BLaER1 (cell line): ENCODE measurements at regions not wholly inside any gene's neighbourhood (a gene's known extent, or its start where the extent isn't known, plus 50 kb on each side); places are given as distances from the start of the nearest gene placed in this dataset.
"Not testable (repeated sequence)": the region's sequence is repeated elsewhere in the genome, so short reads cannot be mapped to it uniquely, and the experiment has no call there.

Experiments used
- H3K27ac ChIP-seq: shearing (Covaris generic); formaldehyde crosslinking; 2 replicates; pipeline ENCODE4 v1.8.1; 2022
- H3K27me3 ChIP-seq: shearing (Covaris generic); formaldehyde crosslinking; 2 replicates; pipeline ENCODE4 v1.8.1; 2022
- H3K36me3 ChIP-seq: shearing (Covaris generic); formaldehyde crosslinking; 2 replicates; pipeline ENCODE4 v1.8.1; 2022
- H3K4me1 ChIP-seq: shearing (Covaris generic); formaldehyde crosslinking; 2 replicates; pipeline ENCODE4 v1.8.1; 2022
- H3K4me2 ChIP-seq: shearing (Covaris generic); formaldehyde crosslinking; 2 replicates; pipeline ENCODE4 v1.8.1; 2022
- H3K4me3 ChIP-seq: shearing (Covaris generic); formaldehyde crosslinking; 2 replicates; pipeline ENCODE4 v1.8.1; 2022
- H3K9ac ChIP-seq: shearing (Covaris generic); formaldehyde crosslinking; 2 replicates; pipeline ENCODE4 v1.8.1; 2022
- H3K9me3 ChIP-seq: shearing (Covaris generic); formaldehyde crosslinking; 2 replicates; pipeline ENCODE4 v1.8.1; 2022
- H4K20me1 ChIP-seq: shearing (Covaris generic); formaldehyde crosslinking; 2 replicates; pipeline ENCODE4 v1.8.1; 2022
- Cebpa-rat ChIP-seq: shearing (Covaris generic); IDR thresholded peaks from 2 replicates; pipeline ENCODE4 v1.8.1; 2022

DNA sequence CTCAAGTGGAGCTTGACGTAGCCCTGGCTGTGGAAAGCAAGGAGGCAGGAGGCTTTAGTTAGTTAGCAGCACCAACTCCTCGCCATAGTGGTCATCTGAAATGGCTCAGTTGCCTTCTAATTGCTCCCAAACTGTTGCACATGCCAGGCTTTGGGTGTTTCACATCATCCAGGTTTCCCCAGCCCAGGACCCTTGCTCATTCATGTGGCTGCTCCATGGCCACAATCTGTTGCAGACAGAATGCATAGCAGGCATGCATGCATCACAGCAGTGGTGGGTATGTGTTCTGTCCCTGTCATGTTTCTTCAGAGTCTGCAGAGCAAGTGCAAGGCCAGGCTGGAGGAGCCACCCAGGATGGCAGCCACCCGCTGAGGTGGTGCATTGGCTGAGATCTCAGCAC is 407.6 kb downstream of the TSHZ3 start:
- Histone ChIP-seq H3K27me3 (no peaks in the 10 kb centered on the region), H4K20me1 (no peaks in the 10 kb centered on the region), H3K9ac (no peak overlapping the region), H3K27ac (no peak overlapping the region), H3K4me3 (no peak overlapping the region), H3K9me3 (no peaks in the 10 kb centered on the region), H3K4me1 (no peaks in the 10 kb centered on the region), H3K36me3 (no peaks in the 10 kb centered on the region), H3K4me2 (no peak overlapping the region)
- TF ChIP-seq Cebpa-rat: no peak

DNA sequence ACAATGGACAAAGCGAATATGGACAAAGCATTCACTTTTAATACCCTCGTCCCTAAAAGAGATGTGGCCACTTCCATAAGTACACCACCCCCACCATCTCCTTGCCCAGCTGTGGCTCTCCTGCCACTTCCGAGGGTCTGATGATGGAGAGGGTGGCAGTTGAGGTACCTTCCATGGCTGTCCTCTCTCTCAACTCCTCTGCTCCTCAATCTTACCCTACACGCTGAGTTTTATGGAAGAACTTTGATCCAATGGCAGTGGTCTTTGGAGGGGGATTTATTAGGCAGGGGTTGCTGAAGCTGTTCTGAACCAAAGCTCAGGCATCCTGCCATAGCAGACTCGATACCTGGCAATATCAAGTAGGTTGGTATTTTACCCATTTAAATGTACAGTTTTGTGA is 413.0 kb downstream of the TSHZ3 start:
- Histone ChIP-seq H3K4me2 (no peak overlapping the region), H3K27ac (no peak overlapping the region), H3K4me3 (no peak overlapping the region), H3K9me3 (no peaks in the 10 kb centered on the region; the same call in 1 of the 2 replicates), H3K4me1 (0 out of 2 replicates have a peak, but pooled peaks cover 12% of the 10 kb centered on the region), H3K27me3 (no peaks in the 10 kb centered on the region), H3K9ac (no peak overlapping the region), H3K36me3 (no peaks in the 10 kb centered on the region), H4K20me1 (no peaks in the 10 kb centered on the region)
- no peak for TF ChIP-seq Cebpa-rat

DNA sequence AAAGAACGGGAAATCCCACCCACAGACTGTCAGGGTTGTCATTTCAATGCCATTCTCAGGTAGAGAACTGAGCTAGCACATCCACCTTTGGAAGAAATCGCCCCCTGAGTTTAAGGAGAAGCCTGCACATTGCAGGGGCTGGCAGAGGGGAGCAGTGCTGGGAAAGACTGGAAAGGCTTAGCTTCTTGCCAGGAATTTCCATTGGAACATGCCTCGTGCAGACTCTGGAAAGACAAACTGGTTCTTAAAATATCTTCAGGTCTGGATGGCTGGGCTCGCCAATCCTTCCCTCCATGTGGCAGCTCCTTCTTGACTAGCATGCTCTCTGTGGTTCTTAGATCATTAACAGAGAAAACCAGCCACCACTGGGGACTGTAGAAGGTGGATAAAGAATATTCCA is 414.1 kb downstream of the TSHZ3 start:
- TF ChIP-seq Cebpa-rat: no peak

DNA sequence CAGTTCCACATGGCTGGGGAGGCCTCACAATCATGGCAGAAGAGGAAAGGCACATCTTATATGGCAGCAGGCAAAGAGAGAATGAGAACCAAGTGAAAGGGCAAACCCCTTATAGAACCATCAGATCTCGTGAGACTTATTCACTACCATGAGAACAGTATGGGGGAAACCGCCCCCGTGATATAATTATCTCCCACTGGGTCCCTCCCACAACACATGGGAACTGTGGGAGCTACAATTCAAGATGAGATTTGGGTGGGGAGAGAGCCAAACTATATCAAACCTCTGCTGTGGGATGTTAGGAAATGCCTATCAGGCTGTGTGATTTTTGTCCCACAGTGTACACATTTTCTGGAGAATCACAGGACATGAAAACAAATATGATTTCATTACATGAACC is 415.8 kb downstream of the TSHZ3 start:
- H3K4me2 ChIP-seq, H3K27ac ChIP-seq, H4K20me1 ChIP-seq, H3K27me3 ChIP-seq, H3K36me3 ChIP-seq, H3K9ac ChIP-seq, H3K4me3 ChIP-seq: not testable (repeated sequence)
- Histone ChIP-seq H3K4me1 (0 out of 2 replicates have a peak, but pooled peaks cover 12% of the 10 kb centered on the region), H3K9me3 (peaks cover 10% of the 10 kb centered on the region)

More for the DNA sequence above, 414.1 kb downstream of the TSHZ3 start:
- Histone ChIP-seq H3K9me3 (no peaks in the 10 kb centered on the region; the same call in 1 of the 2 replicates), H4K20me1 (no peaks in the 10 kb centered on the region), H3K4me1 (0 out of 2 replicates have a peak, but pooled peaks cover 12% of the 10 kb centered on the region), H3K4me2 (peak overlapping the region; percentile 9; the same call in 1 of the 2 replicates), H3K9ac (no peak overlapping the region), H3K36me3 (no peaks in the 10 kb centered on the region), H3K27ac (no peak overlapping the region), H3K4me3 (no peak overlapping the region), H3K27me3 (no peaks in the 10 kb centered on the region)

DNA sequence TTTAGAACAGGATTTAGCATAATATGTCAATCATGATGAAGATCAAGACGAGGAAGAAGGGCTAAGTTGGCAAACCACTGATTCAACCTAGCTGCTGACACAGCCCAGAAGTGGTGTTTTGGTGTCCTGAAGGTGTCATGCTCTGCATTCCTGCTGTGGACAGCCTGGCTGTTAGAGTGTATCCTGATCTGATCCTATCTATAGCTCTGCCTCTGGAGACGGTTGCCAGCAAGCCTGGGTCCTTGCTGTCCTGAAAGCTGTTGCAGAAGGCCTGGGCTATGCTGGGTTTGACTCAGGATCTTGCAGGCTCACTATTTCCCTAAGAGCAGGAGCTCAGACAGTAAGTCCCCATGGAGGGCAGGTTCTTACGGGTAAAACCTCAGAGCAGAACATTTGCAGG is 416.4 kb downstream of the TSHZ3 start:
- no peaks in the 10 kb centered on the region for H3K36me3 ChIP-seq
- H3K27ac ChIP-seq: no peak overlapping the region
- H3K4me3 ChIP-seq: no peak overlapping the region
- H3K9me3 ChIP-seq: peaks cover 16% of the 10 kb centered on the region
- 0 out of 2 replicates have a peak, but pooled peaks cover 12% of the 10 kb centered on the region for H3K4me1 ChIP-seq
- H3K27me3 ChIP-seq: no peaks in the 10 kb centered on the region
- no peaks in the 10 kb centered on the region for H4K20me1 ChIP-seq
- H3K9ac ChIP-seq: no peak overlapping the region
- no peak overlapping the region for H3K4me2 ChIP-seq
- no peak for TF ChIP-seq Cebpa-rat

DNA sequence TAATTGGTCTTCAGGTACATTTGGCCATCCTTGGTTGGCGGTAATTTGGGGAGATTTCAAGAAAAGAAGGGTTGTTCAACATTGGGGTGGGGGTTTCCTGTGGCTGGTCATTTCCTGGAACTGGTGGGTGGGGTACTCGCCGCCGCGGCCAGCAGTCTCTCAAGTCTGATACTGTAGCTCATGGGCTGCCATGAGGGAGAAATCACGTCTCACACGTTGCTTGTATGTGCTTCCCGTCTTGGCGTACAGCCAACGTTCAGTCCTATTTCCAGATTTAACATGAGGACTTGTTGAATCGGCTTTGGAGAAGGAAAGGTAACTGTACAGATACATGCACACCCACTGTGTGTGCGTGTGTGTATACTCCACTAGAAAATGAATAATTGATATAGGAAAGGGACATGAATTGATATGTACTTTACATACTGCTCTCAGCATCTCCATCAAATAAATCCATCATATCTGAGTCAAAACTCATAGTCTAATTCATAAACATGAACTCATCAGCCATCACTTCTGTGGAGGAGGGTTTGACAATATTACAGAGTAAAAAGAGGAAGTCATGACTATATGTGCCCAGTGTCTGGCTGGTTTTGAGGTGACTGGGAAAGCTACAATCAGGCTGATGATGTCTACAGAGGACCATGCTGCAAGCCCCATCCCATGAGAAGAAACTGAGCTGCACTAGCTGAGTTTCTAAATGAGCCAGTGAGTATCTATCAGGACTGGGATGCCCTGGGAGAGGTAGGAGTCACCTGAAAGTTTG is 418.1 kb downstream of the TSHZ3 start:
- Histone ChIP-seq H3K27ac (no peak overlapping the region), H3K9me3 (peaks cover 25% of the 10 kb centered on the region), H3K36me3 (no peaks in the 10 kb centered on the region), H3K27me3 (no peaks in the 10 kb centered on the region), H4K20me1 (no peaks in the 10 kb centered on the region), H3K4me1 (0 out of 2 replicates have a peak, but pooled peaks cover 12% of the 10 kb centered on the region), H3K4me3 (no peak overlapping the region), H3K4me2 (no peak overlapping the region), H3K9ac (no peak overlapping the region)
- TF ChIP-seq Cebpa-rat: no peak

DNA sequence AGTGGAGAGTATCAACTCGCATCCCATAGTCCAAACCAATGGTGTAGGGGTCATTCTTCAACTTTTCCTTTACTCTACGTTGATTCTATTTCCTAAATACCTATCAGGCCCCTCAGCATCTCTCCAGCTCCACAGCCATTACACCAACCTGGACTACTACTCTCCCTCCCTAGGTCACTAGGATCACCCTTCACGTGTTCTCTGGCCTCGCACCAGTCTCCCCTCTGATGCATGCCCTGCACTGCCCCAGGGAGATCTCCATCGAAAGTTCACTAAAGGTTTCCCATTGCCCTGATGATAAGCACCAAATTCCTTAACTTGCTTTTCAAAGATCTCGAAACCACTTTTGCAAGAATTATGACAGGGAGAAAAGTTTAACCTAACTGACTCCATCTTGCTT is 421.5 kb downstream of the TSHZ3 start:
- H3K4me1 ChIP-seq: no peaks in the 10 kb centered on the region
- H4K20me1 ChIP-seq: no peaks in the 10 kb centered on the region
- H3K9ac ChIP-seq: no peak overlapping the region
- H3K36me3 ChIP-seq: no peaks in the 10 kb centered on the region
- no peak for TF ChIP-seq Cebpa-rat
- no peak overlapping the region for H3K27ac ChIP-seq
- no peak overlapping the region for H3K4me3 ChIP-seq
- peaks cover 25% of the 10 kb centered on the region for H3K9me3 ChIP-seq
- H3K27me3 ChIP-seq: no peaks in the 10 kb centered on the region
- no peak overlapping the region for H3K4me2 ChIP-seq

DNA sequence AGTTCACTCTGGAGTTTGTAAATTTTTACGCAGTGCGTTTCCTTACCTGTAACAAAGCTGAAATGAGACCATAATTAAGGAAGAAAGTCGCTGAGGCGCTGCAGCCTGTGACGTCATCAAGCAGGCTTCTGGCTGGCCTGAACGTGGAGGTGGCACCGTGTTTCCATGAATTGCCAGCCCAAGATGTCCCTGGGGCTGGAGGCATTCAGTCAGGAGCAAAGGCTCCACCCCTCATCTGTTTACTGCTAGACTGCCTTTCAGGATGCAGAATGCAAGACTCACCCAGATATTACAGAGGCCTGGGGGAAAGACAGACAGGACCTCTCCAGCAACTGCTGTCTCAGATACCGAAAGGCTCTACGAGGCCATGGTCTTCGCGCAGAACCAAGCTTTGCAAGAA is 424.6 kb downstream of the TSHZ3 start:
- Histone ChIP-seq H3K9ac (no peak overlapping the region), H3K4me3 (no peak overlapping the region), H3K4me2 (no peak overlapping the region), H4K20me1 (no peaks in the 10 kb centered on the region), H3K9me3 (peaks cover 25% of the 10 kb centered on the region), H3K36me3 (no peaks in the 10 kb centered on the region), H3K27ac (no peak overlapping the region), H3K27me3 (no peaks in the 10 kb centered on the region), H3K4me1 (no peaks in the 10 kb centered on the region)
- TF ChIP-seq Cebpa-rat: no peak

DNA sequence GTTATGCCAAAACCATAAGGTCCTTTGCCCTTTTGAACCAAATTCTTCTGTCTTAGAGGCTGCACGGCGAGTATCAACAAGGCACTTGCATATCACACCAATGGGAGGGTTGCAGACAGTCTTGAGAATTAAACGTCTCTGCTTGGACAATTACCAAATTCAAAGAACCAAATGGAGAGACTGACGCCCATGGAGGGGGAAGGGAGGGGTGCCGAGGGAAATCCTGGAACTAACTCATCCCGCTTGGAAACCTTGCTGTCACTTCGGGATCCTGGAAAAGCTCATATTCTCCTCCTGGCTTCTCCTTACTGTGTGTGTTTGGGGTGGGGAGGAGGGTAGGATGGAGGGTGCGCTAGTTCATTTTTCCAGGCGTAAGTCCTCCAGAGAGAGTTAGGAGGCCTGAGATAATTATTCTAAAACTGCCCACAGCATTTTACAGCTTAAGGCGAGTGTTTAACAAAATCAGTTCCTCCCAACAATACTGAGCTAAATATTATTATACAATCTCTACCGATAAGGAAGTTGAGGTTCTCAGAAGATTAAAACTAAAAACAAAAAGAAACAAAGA is 425.1 kb downstream of the TSHZ3 start:
- Histone ChIP-seq H3K4me1 (no peaks in the 10 kb centered on the region), H3K4me2 (no peak overlapping the region), H3K36me3 (no peaks in the 10 kb centered on the region), H3K4me3 (no peak overlapping the region), H3K27ac (no peak overlapping the region), H3K9ac (no peak overlapping the region), H4K20me1 (no peaks in the 10 kb centered on the region), H3K9me3 (peaks cover 22% of the 10 kb centered on the region), H3K27me3 (no peaks in the 10 kb centered on the region)
- no peak for TF ChIP-seq Cebpa-rat

DNA sequence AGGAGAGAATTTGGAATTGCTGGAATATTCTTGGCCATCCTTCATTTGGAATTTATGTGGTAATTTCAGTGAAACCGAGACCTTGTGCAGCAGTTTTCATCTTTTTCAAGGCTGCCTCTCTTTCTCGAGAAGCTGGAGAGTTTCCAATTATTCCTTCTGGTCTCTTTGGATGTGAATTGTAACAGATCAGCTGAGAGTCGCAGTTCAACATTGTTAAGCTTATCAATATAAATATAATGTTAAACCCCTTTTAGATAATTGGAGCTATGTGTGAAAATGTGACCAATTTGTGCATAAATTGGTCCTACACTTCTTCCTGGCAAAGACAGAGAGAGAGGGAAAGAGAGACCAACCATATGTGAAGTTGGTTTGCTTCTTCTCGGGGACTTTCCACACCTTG is 425.6 kb downstream of the TSHZ3 start:
- no peak for TF ChIP-seq Cebpa-rat
- Histone ChIP-seq H3K36me3 (no peaks in the 10 kb centered on the region), H3K4me2 (no peak overlapping the region), H3K4me1 (no peaks in the 10 kb centered on the region), H3K4me3 (no peak overlapping the region), H3K27ac (no peak overlapping the region), H3K9me3 (peaks cover 16% of the 10 kb centered on the region), H3K27me3 (no peaks in the 10 kb centered on the region), H3K9ac (no peak overlapping the region), H4K20me1 (no peaks in the 10 kb centered on the region)
